ENCODE measurements at regions not wholly inside any gene's neighbourhood (a gene's known extent, or its start where the extent isn't known, plus 50 kb on each side); places are given as distances from the start of the nearest gene placed in this dataset.

DNA sequence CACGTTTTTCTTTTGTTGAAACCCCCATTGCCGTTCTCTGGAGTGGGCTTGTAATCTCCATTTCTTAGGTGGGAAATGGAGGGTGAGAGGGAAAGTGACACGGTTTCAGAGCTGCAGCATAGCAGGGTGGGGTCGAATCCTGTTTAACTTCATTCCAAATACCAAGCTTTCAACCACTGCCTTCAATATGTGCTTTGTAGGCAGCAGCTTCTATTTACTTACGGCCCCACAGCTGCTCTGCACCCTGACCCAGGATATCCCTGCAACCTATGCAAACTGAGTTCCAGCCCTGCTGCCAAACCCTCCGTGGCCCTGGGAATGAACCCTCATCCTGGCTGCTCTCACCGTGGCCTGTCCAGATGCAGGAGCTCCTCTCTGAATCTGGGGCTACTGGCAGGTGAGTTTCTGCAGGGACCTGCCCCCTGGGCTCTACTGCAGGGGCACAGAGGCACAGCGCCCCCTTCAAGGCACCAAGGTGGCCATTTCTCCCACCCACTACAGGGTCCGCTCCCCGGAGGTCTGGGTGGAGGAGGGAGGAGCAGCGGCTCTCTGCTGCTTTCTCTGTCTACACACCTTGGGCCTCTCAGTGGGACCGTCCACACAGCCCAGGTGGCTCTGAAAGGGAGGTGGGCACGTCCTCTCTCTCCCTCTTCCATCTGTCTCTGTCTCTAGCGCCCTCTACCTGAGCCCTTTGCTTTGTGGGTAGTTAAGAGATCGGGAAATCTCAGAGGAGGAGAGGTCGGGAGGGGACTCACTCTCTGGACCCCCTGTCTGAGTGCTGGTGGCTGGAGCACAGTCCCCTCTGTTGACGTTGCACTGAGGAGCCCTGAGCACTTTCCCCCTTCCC lies 279.1 kb downstream of the BRD1 start:
- H3K36me3 ChIP-seq (ENCODE audit: low read length) = no peaks in the 10 kb centered on the region
- no peaks in the 10 kb centered on the region for H3K9me2 ChIP-seq (replicated peaks; ENCODE audit: insufficient read depth, low read length)
- H3K4me2 ChIP-seq (ENCODE audit: low read depth, low read length, poor library complexity, severe bottlenecking) = no peak overlapping the region
- H2AFZ ChIP-seq (ENCODE audit: low read depth, low read length, severe bottlenecking) = no peak overlapping the region
- H4K20me1 ChIP-seq (ENCODE audit: low read depth, low read length) = no peaks in the 10 kb centered on the region
- no peaks in the 10 kb centered on the region for H3K27me3 ChIP-seq (ENCODE audit: low read length)
- no peak overlapping the region for H3K4me3 ChIP-seq (ENCODE audit: insufficient read depth, low read length, poor library complexity, severe bottlenecking)
- H3F3A ChIP-seq (ENCODE audit: insufficient read depth) = no peaks in the 10 kb centered on the region
- no peak overlapping the region for H3K27ac ChIP-seq (ENCODE audit: low read depth, low read length)
- H3K9me3 ChIP-seq (ENCODE audit: insufficient read depth, low read length) = no peaks in the 10 kb centered on the region
- H3K9ac ChIP-seq (ENCODE audit: low read length) = no peak overlapping the region
- TF ChIP-seq, protein P1, sequence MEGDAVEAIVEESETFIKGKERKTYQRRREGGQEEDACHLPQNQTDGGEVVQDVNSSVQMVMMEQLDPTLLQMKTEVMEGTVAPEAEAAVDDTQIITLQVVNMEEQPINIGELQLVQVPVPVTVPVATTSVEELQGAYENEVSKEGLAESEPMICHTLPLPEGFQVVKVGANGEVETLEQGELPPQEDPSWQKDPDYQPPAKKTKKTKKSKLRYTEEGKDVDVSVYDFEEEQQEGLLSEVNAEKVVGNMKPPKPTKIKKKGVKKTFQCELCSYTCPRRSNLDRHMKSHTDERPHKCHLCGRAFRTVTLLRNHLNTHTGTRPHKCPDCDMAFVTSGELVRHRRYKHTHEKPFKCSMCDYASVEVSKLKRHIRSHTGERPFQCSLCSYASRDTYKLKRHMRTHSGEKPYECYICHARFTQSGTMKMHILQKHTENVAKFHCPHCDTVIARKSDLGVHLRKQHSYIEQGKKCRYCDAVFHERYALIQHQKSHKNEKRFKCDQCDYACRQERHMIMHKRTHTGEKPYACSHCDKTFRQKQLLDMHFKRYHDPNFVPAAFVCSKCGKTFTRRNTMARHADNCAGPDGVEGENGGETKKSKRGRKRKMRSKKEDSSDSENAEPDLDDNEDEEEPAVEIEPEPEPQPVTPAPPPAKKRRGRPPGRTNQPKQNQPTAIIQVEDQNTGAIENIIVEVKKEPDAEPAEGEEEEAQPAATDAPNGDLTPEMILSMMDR (IDR thresholded peaks at IDR 0.05; ENCODE audit: insufficient read depth, low read length, poor library complexity, severe bottlenecking) = no peak
- no peak for TF ChIP-seq EZH2phosphoT487 (conservative IDR thresholded peaks at IDR 0.05; ENCODE audit: low read length)
- H3K79me2 ChIP-seq (ENCODE audit: insufficient read depth, low read length) = no peaks in the 10 kb centered on the region

DNA sequence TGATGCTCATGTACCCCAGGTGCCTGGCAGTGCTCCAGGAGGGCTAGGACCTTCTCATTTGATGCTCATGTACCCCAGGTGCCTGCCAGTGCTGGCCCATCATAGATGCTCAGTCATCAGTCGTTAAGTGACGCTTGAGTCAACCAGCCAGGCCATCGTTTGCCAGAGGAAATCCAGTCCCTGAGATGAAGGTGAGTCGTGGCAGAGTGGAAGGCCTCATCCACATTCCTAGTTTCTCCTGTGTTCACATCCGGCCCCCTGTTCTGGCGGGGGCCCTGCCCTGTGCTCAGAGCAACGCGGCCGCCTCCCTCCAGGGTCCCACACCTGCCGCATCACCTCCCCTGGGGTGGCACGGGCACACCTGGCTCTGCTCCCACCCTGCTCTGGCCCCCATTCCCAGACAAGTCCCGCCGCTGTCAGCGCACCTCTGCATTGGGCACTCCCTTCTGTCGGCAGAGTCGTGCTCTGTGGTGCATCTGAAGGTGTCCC lies 279.9 kb downstream of the BRD1 start:
- Histone ChIP-seq H3K4me2 (ENCODE audit: low read depth, low read length, poor library complexity, severe bottlenecking) (no peak overlapping the region), H4K20me1 (ENCODE audit: low read depth, low read length) (no peaks in the 10 kb centered on the region), H3K27ac (ENCODE audit: low read depth, low read length) (no peak overlapping the region), H3K9ac (ENCODE audit: low read length) (no peak overlapping the region), H3F3A (ENCODE audit: insufficient read depth) (no peaks in the 10 kb centered on the region), H3K9me3 (ENCODE audit: insufficient read depth, low read length) (no peaks in the 10 kb centered on the region), H3K9me2 (replicated peaks; ENCODE audit: insufficient read depth, low read length) (no peaks in the 10 kb centered on the region), H3K36me3 (ENCODE audit: low read length) (no peaks in the 10 kb centered on the region), H2AFZ (ENCODE audit: low read depth, low read length, severe bottlenecking) (no peak overlapping the region), H3K27me3 (ENCODE audit: low read length) (no peaks in the 10 kb centered on the region), H3K79me2 (ENCODE audit: insufficient read depth, low read length) (no peaks in the 10 kb centered on the region), H3K4me3 (ENCODE audit: insufficient read depth, low read length, poor library complexity, severe bottlenecking) (no peak overlapping the region)
- TF ChIP-seq, protein P1 (IDR thresholded peaks at IDR 0.05; ENCODE audit: insufficient read depth, low read length, poor library complexity, severe bottlenecking) = no peak
- no peak for TF ChIP-seq EZH2phosphoT487 (conservative IDR thresholded peaks at IDR 0.05; ENCODE audit: low read length)

DNA sequence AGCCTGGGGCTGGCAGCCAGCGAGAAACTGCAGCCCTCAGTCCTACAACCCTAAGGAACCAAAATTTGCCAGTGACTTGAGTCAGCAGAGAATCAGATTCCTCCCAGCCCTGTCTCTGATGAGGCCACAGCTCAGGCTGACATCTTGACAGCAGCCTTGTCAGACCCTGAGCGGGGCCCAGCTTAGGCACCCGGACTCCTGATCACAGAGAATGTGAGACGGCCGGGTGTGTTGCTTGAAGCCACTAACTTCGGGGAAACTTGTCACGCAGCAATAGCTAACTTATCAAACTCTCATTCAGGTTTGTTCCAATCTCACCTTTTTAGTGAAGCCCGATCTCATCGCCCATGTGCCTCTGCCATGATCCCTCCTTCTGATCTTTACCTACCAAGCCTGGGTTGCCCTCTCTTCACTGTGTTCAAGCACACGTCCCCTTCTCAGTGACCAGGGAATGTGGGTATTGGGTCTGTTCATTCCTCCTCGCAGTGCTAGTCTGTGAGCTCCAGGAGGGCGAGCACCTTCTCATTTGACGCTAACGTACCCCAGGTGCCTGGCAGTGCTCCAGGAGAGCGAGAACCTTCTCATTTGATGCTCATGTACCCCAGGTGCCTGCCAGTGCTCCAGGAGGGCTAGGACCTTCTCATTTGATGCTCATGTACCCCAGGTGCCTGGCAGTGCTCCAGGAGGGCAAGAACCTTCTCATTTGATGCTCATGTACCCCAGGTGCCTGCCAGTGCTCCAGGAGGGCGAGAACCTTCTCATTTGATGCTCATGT lies 280.7 kb downstream of the BRD1 start:
- no peak overlapping the region for H3K27ac ChIP-seq (ENCODE audit: low read depth, low read length)
- TF ChIP-seq EZH2phosphoT487 (conservative IDR thresholded peaks at IDR 0.05; ENCODE audit: low read length) = no peak
- TF ChIP-seq, protein P1 (IDR thresholded peaks at IDR 0.05; ENCODE audit: insufficient read depth, low read length, poor library complexity, severe bottlenecking) = no peak
- no peaks in the 10 kb centered on the region for H3K27me3 ChIP-seq (ENCODE audit: low read length)
- no peaks in the 10 kb centered on the region for H4K20me1 ChIP-seq (ENCODE audit: low read depth, low read length)
- H3K9ac ChIP-seq (ENCODE audit: low read length) = no peak overlapping the region
- H3K79me2 ChIP-seq (ENCODE audit: insufficient read depth, low read length) = no peaks in the 10 kb centered on the region
- H3K4me2 ChIP-seq (ENCODE audit: low read depth, low read length, poor library complexity, severe bottlenecking) = no peak overlapping the region
- no peak overlapping the region for H2AFZ ChIP-seq (ENCODE audit: low read depth, low read length, severe bottlenecking)
- no peak overlapping the region for H3K4me3 ChIP-seq (ENCODE audit: insufficient read depth, low read length, poor library complexity, severe bottlenecking)
- no peaks in the 10 kb centered on the region for H3F3A ChIP-seq (ENCODE audit: insufficient read depth)
- no peaks in the 10 kb centered on the region for H3K36me3 ChIP-seq (ENCODE audit: low read length)
- H3K9me2 ChIP-seq (replicated peaks; ENCODE audit: insufficient read depth, low read length) = no peaks in the 10 kb centered on the region
- H3K9me3 ChIP-seq (ENCODE audit: insufficient read depth, low read length) = no peaks in the 10 kb centered on the region
